SK-N-SH (cell line): ENCODE measurements at regions not wholly inside any gene's neighbourhood (a gene's known extent, or its start where the extent isn't known, plus 50 kb on each side); places are given as distances from the start of the nearest gene placed in this dataset.

ENCODE experiments used
- CTCF ChIA-PET: fragments of 300-600, 350-600 bp; formaldehyde crosslinking; extraction: SDS; loops from one replicate; lab custom pipeline; 2021; lab: Yijun Ruan, JAX
- POLR2A ChIA-PET: fragments of 350-600 bp; sonication (Branson Sonifier 250); formaldehyde crosslinking; extraction: SDS; loops from one replicate; lab custom pipeline; 2020; ENCODE audit warnings: antibody characterized with exemption, inconsistent platforms; lab: Yijun Ruan, JAX
- DNase-seq: peaks from one replicate; pipeline ENCODE4 v3.0.0; 2012
- H2AFZ ChIP-seq: fragments of 200-600 bp; sonication (generic); 2 replicates; pipeline ENCODE4 v1.8.1; 2016; ENCODE audit warnings: antibody characterized with exemption, mild to moderate bottlenecking, low read depth
- H3F3A ChIP-seq: fragments of 200-600 bp; sonication (generic); replicated peaks from 2 replicates; pipeline ENCODE3; 2016; ENCODE audit warnings: antibody characterized with exemption, mild to moderate bottlenecking; ENCODE audit not compliant: insufficient read depth
- H3K27ac ChIP-seq, 2 experiments: fragments of 200-500 bp in 1 of 2; fragments of 200-600 bp in 1 of 2; sonication (Bioruptor generic) in 1 of 2; sonication (generic), shearing (Covaris generic) in 1 of 2; 2 replicates each; pipeline versions ENCODE4 v1.5.1 to v1.6.1; 2014 to 2016; ENCODE audit warnings: low read depth in 2 of 2, inconsistent platforms in 1 of 2, low read length in 1 of 2, mild to moderate bottlenecking in 1 of 2, mixed read lengths in 1 of 2
- H3K27me3 ChIP-seq: fragments of 200-600 bp; sonication (generic), shearing (Covaris generic); 2 replicates; pipeline ENCODE4 v1.6.1; 2016; ENCODE audit warnings: mixed run types; ENCODE audit not compliant: insufficient read depth
- H3K36me3 ChIP-seq, 2 experiments: fragments of 200-500 bp in 1 of 2; fragments of 200-600 bp in 1 of 2; sonication (Bioruptor generic) in 1 of 2; sonication (generic) in 1 of 2; replicated peaks in 1 of 2; 2 replicates each; pipeline versions ENCODE3 to v1.5.1; 2014 to 2016; ENCODE audit warnings: low read length in 1 of 2, mild to moderate bottlenecking in 1 of 2; ENCODE audit not compliant: insufficient read depth in 2 of 2, control insufficient read depth in 1 of 2
- H3K4me1 ChIP-seq, 2 experiments: fragments of 200-500 bp in 1 of 2; fragments of 200-600 bp in 1 of 2; sonication (Bioruptor generic) in 1 of 2; sonication (generic), shearing (Covaris generic) in 1 of 2; 2 replicates each; pipeline versions ENCODE4 v1.5.1 to v1.6.1; 2014 to 2016; ENCODE audit warnings: low read depth in 1 of 2, low read length in 1 of 2, mixed run types in 1 of 2; ENCODE audit not compliant: insufficient read depth in 2 of 2, control insufficient read depth in 1 of 2
- H3K4me2 ChIP-seq: fragments of 200-600 bp; sonication (generic), shearing (Covaris generic); 2 replicates; pipeline ENCODE4 v1.6.1; 2017; ENCODE audit warnings: mixed run types
- H3K4me3 ChIP-seq, 2 experiments: fragments of 200-500 bp in 1 of 2; fragments of 200-600 bp in 1 of 2; sonication (Bioruptor generic) in 1 of 2; sonication (generic), shearing (Covaris generic) in 1 of 2; 2 replicates each; pipeline versions ENCODE4 v1.5.1 to v1.8.1; 2014 to 2016; ENCODE audit warnings: low read depth in 2 of 2, inconsistent platforms in 1 of 2, low read length in 1 of 2, mild to moderate bottlenecking in 1 of 2, mixed read lengths in 1 of 2, moderate library complexity in 1 of 2
- H3K79me2 ChIP-seq: fragments of 200-600 bp; sonication (generic); 2 replicates; pipeline ENCODE4 v1.8.1; 2017; ENCODE audit warnings: mild to moderate bottlenecking; ENCODE audit not compliant: insufficient read depth
- H3K9ac ChIP-seq: fragments of 200-600 bp; sonication (generic); 2 replicates; pipeline ENCODE4 v1.6.1; 2017; ENCODE audit warnings: mixed run types
- H3K9me2 ChIP-seq: fragments of 200-600 bp; sonication (generic); 2 replicates; pipeline ENCODE4 v1.6.1; 2017; ENCODE audit warnings: mixed run types
- H3K9me3 ChIP-seq: fragments of 200-600 bp; sonication (generic); 2 replicates; pipeline ENCODE4 v1.6.1; 2017; ENCODE audit warnings: mixed run types, mild to moderate bottlenecking, moderate library complexity
- H4K20me1 ChIP-seq: fragments of 200-600 bp; sonication (generic); 2 replicates; pipeline ENCODE4 v1.6.1; 2017; ENCODE audit warnings: mild to moderate bottlenecking, mixed run types; ENCODE audit not compliant: insufficient read depth
- ELF1 ChIP-seq: IDR thresholded peaks from 2 replicates; pipeline ENCODE4 v1.4.0; 2012
- EP300 ChIP-seq, 2 experiments: IDR thresholded peaks; 2 replicates each; pipeline versions ENCODE4 v1.4.0 to v1.6.1; 2012; ENCODE audit warnings: borderline replicate concordance in 1 of 2, low read depth in 1 of 2, low read length in 1 of 2
- EZH2phosphoT487 ChIP-seq: fragments of 200-600 bp; sonication (generic); IDR thresholded peaks from 2 replicates; pipeline ENCODE4 v1.6.1; 2017; ENCODE audit warnings: low read depth, mixed run types, mild to moderate bottlenecking, antibody characterized with exemption, moderate library complexity, borderline replicate concordance
- FOSL2 ChIP-seq: IDR thresholded peaks from 2 replicates; pipeline ENCODE4 v1.4.0; 2012; ENCODE audit warnings: low read depth, mild to moderate bottlenecking, moderate library complexity, borderline replicate concordance
- FOXJ3 ChIP-seq: sonication (generic); formaldehyde crosslinking; IDR thresholded peaks from 2 replicates; pipeline ENCODE4 v1.5.1; 2020; ENCODE audit warnings: mild to moderate bottlenecking, missing genetic modification reagents
- MAX ChIP-seq: IDR thresholded peaks from 2 replicates; pipeline ENCODE4 v1.4.0; 2012; ENCODE audit warnings: low read depth
- MEF2A ChIP-seq: IDR thresholded peaks from 2 replicates; pipeline ENCODE4 v1.4.0; 2012; ENCODE audit warnings: low read depth, borderline replicate concordance
- MXI1 ChIP-seq: IDR thresholded peaks from 2 replicates; pipeline ENCODE4 v1.6.1; 2012; ENCODE audit warnings: mild to moderate bottlenecking, low read depth, low read length, improper control_type of control experiment
- NRF1 ChIP-seq: IDR thresholded peaks from 2 replicates; pipeline ENCODE4 v1.6.1; 2012; ENCODE audit warnings: low read depth, mild to moderate bottlenecking, low read length
- POLR2AphosphoS5 ChIP-seq: IDR thresholded peaks from 2 replicates; pipeline ENCODE4 v1.6.1; 2012; ENCODE audit warnings: low read depth, low read length
- REST ChIP-seq: IDR thresholded peaks from 2 replicates; pipeline ENCODE4 v1.6.1; 2012; ENCODE audit warnings: mild to moderate bottlenecking, low read depth, low read length, moderate library complexity
- RFX5 ChIP-seq: IDR thresholded peaks from 2 replicates; pipeline ENCODE4 v1.6.1; 2012; ENCODE audit warnings: mild to moderate bottlenecking, improper control_type of control experiment, low read length
- RXRA ChIP-seq: IDR thresholded peaks from 2 replicates; pipeline ENCODE4 v1.4.0; 2012; ENCODE audit warnings: low read depth, mild to moderate bottlenecking, borderline replicate concordance
- SIN3A ChIP-seq: IDR thresholded peaks from 2 replicates; pipeline ENCODE4 v1.6.1; 2012; ENCODE audit warnings: low read depth, mild to moderate bottlenecking, low read length, moderate library complexity, borderline replicate concordance
- SMC3 ChIP-seq: IDR thresholded peaks from 2 replicates; pipeline ENCODE4 v1.6.1; 2012; ENCODE audit warnings: low read depth, low read length, improper control_type of control experiment
- TEAD4 ChIP-seq: IDR thresholded peaks from 2 replicates; pipeline ENCODE4 v1.4.0; 2012; ENCODE audit warnings: mild to moderate bottlenecking, borderline replicate concordance; ENCODE audit not compliant: insufficient read depth
- USF1 ChIP-seq: IDR thresholded peaks from 2 replicates; pipeline ENCODE4 v1.4.0; 2012; ENCODE audit warnings: low read depth, borderline replicate concordance
- YY1 ChIP-seq: IDR thresholded peaks from 2 replicates; pipeline ENCODE4 v1.4.0; 2012; ENCODE audit warnings: low read depth, mild to moderate bottlenecking
- ZBTB33 ChIP-seq: IDR thresholded peaks from 2 replicates; pipeline ENCODE4 v1.4.0; 2012; ENCODE audit warnings: low read depth, borderline replicate concordance
- WGBS: methylation state at CpG from one replicate; pipeline ENCODE4 v1.1.6; 2017; ENCODE audit warnings: low lambda C conversion rate; 5-methylcytosine and 5-hydroxymethylcytosine counted together

GRCh38 chr12:19665121-19665900 lies 226.0 kb downstream of the AEBP2 start:
- no peaks in the 10 kb centered on the region for H3K4me1 ChIP-seq
- no peak overlapping the region for H3K27ac ChIP-seq
- H3K9ac ChIP-seq, result no peak overlapping the region
- no peak overlapping the region for H3K4me2 ChIP-seq
- H2AFZ ChIP-seq, result no peak overlapping the region
- 65% methylated on average over 1 of the region's 1 CpG for WGBS
- ChIA-PET POLR2A (no interaction called here), CTCF (interaction anchor here (0.5 kb wide), 1 partner anchor 86 kb away, joined by 5 read pairs; no protein-coding TSS in a partner anchor)
- H4K20me1 ChIP-seq, result no peaks in the 10 kb centered on the region
- H3K4me3 ChIP-seq, result no peak overlapping the region
- no peaks in the 10 kb centered on the region for H3K9me3 ChIP-seq
- no peak for DNase-seq
- no peak for TF ChIP-seq USF1
- TF ChIP-seq MEF2A, result no peak
- TF ChIP-seq FOSL2, result no peak
- no peak for TF ChIP-seq MXI1
- TF ChIP-seq EZH2phosphoT487, result no peak
- TF ChIP-seq YY1, result no peak
- no peaks in the 10 kb centered on the region for H3K9me2 ChIP-seq
- H3K79me2 ChIP-seq, result no peaks in the 10 kb centered on the region
- no peaks in the 10 kb centered on the region for H3K27me3 ChIP-seq
- no peaks in the 10 kb centered on the region for H3K36me3 ChIP-seq
- no peaks in the 10 kb centered on the region for H3F3A ChIP-seq

- H3K9me3 ChIP-seq, result no peaks in the 10 kb centered on the region
- ChIA-PET POLR2A (no interaction called here), CTCF (interaction anchor here (0.5 kb wide), 1 partner anchor 86 kb away, joined by 5 read pairs; no protein-coding TSS in a partner anchor)
- TF ChIP-seq POLR2AphosphoS5 (no peak), TEAD4 (no peak), SIN3A (no peak), ELF1 (no peak), RFX5 (no peak), RXRA (no peak), YY1 (no peak), USF1 (no peak), MAX (no peak), MXI1 (no peak), NRF1 (no peak), REST (no peak), FOXJ3 (no peak), FOSL2 (no peak), EP300 (IDR thresholded peaks at IDR 0.05; ENCODE audit: borderline replicate concordance in 1 of 2, low read depth in 1 of 2, low read length in 1 of 2) (no peak), ZBTB33 (no peak), SMC3 (no peak)
Measured at GRCh38 chr12:19666070-19666469, 226.8 kb downstream of the AEBP2 start.

More at GRCh38 chr12:19666070-19666469, 226.8 kb downstream of the AEBP2 start:
- H3F3A ChIP-seq, result no peaks in the 10 kb centered on the region
- no peak overlapping the region for H3K9ac ChIP-seq
- H3K27me3 ChIP-seq, result no peaks in the 10 kb centered on the region
- no peak overlapping the region for H3K4me3 ChIP-seq
- H3K4me2 ChIP-seq, result no peak overlapping the region
- H3K36me3 ChIP-seq, result no peaks in the 10 kb centered on the region
- H3K9me2 ChIP-seq, result no peaks in the 10 kb centered on the region
- no peak for DNase-seq
- H3K27ac ChIP-seq, result no peak overlapping the region
- peaks cover 0 to 1% of the 10 kb centered on the region in 2 experiments; a peak in 2 of 4 replicates for H3K4me1 ChIP-seq
- no peak overlapping the region for H2AFZ ChIP-seq
- H3K79me2 ChIP-seq, result no peaks in the 10 kb centered on the region
- H4K20me1 ChIP-seq, result no peaks in the 10 kb centered on the region
